GM23338 (cell line): ENCODE measurements at regions not wholly inside any gene's neighbourhood (a gene's known extent, or its start where the extent isn't known, plus 50 kb on each side); places are given as distances from the start of the nearest gene placed in this dataset.

Experiments
- ATAC-seq: fragments of 200-7000 bp; cut with Tn5 transposase; 3 replicates; pipeline ENCODE4 v1.9.1; 2020
- DNase-seq: peaks from one replicate; pipeline ENCODE4 v3.0.0-alpha.2; 2015; ENCODE audit warnings: low spot score
- H2AFZ ChIP-seq: fragments of 200-600 bp; sonication (generic); 2 replicates; pipeline ENCODE4 v1.8.0; 2016; ENCODE audit warnings: antibody characterized with exemption, mild to moderate bottlenecking, moderate library complexity
- H3F3A ChIP-seq: fragments of 200-600 bp; sonication (generic); replicated peaks from 2 replicates; pipeline ENCODE4 v1.8.0; 2017; ENCODE audit warnings: antibody characterized with exemption, mixed run types, low read depth
- H3K27ac ChIP-seq: fragments of 200-600 bp; sonication (generic); 2 replicates; pipeline ENCODE4 v1.6.1; 2016; ENCODE audit warnings: low read depth
- H3K27me3 ChIP-seq: fragments of 200-600 bp; sonication (generic); 2 replicates; pipeline ENCODE4 v1.8.0; 2016; ENCODE audit warnings: mild to moderate bottlenecking, mixed run types, moderate library complexity; ENCODE audit not compliant: insufficient read depth
- H3K36me3 ChIP-seq: fragments of 200-600 bp; sonication (generic); 2 replicates; pipeline ENCODE4 v1.8.0; 2016; ENCODE audit warnings: mild to moderate bottlenecking; ENCODE audit not compliant: insufficient read depth
- H3K4me1 ChIP-seq: fragments of 200-600 bp; sonication (generic); 2 replicates; pipeline ENCODE4 v1.8.0; 2016; ENCODE audit warnings: mild to moderate bottlenecking, moderate library complexity; ENCODE audit not compliant: insufficient read depth
- H3K4me2 ChIP-seq: fragments of 200-600 bp; sonication (generic); 2 replicates; pipeline ENCODE4 v1.7.1; 2017; ENCODE audit warnings: mixed run types
- H3K4me3 ChIP-seq: fragments of 200-600 bp; sonication (generic); 2 replicates; pipeline ENCODE4 v1.6.1; 2016; ENCODE audit warnings: mixed run types
- H3K79me2 ChIP-seq: fragments of 200-600 bp; sonication (generic); replicated peaks from 2 replicates; pipeline ENCODE4 v1.8.0; 2017; ENCODE audit warnings: mild to moderate bottlenecking; ENCODE audit not compliant: insufficient read depth
- H3K9me2 ChIP-seq: fragments of 200-600 bp; sonication (generic); 2 replicates; pipeline ENCODE4 v1.8.0; 2017; ENCODE audit not compliant: insufficient read depth
- H4K20me1 ChIP-seq: fragments of 200-600 bp; sonication (generic); replicated peaks from 2 replicates; pipeline ENCODE4 v1.8.0; 2017; ENCODE audit warnings: mild to moderate bottlenecking; ENCODE audit not compliant: insufficient read depth
- H3K27ac Mint-ChIP-seq: 2 replicates; pipeline ENCODE4 v1.8.0; 2020; ENCODE audit warnings: inconsistent platforms, mild to moderate bottlenecking, moderate library complexity, mixed read lengths
- H3K27me3 Mint-ChIP-seq: 3 replicates; pipeline ENCODE4 v1.8.0; 2022; ENCODE audit warnings: low read depth, mild to moderate bottlenecking, moderate library complexity, mixed read lengths, inconsistent platforms; ENCODE audit not compliant: insufficient read depth, poor library complexity
- H3K36me3 Mint-ChIP-seq: 3 replicates; pipeline ENCODE4 v1.8.0; 2021; ENCODE audit warnings: low read depth, mild to moderate bottlenecking, inconsistent platforms, moderate library complexity, mixed read lengths
- H3K4me1 Mint-ChIP-seq: 3 replicates; pipeline ENCODE4 v1.8.0; 2020; ENCODE audit warnings: mild to moderate bottlenecking, inconsistent platforms, mixed read lengths
- H3K4me3 Mint-ChIP-seq: 3 replicates; pipeline ENCODE4 v1.8.0; 2021; ENCODE audit warnings: moderate library complexity, mild to moderate bottlenecking, inconsistent platforms, mixed read lengths
- H3K9me3 Mint-ChIP-seq: 3 replicates; pipeline ENCODE4 v1.8.0; 2020; ENCODE audit warnings: moderate library complexity, mild to moderate bottlenecking, inconsistent platforms, mixed read lengths
- CREB1 ChIP-seq: fragments of 250-450 bp; sonication (Bioruptor Pico); IDR thresholded peaks from 2 replicates; pipeline ENCODE4 v1.5.0; 2020; ENCODE audit warnings: low read depth, mild to moderate bottlenecking, moderate library complexity
- EZH2phosphoT487 ChIP-seq: fragments of 200-600 bp; sonication (generic); IDR thresholded peaks from one replicate; pipeline ENCODE4 v1.8.1; 2018; ENCODE audit warnings: antibody characterized with exemption; ENCODE audit not compliant: unreplicated experiment
- NANOG ChIP-seq: IDR thresholded peaks from 2 replicates; pipeline ENCODE4 v1.6.1; 2016; ENCODE audit warnings: antibody characterized with exemption, borderline replicate concordance
- POLR2AphosphoS5 ChIP-seq: IDR thresholded peaks from 2 replicates; pipeline ENCODE4 v1.6.1; 2016; ENCODE audit warnings: antibody characterized with exemption, low read depth
- ZNF114 ChIP-seq: fragments of 250-450 bp; sonication (Bioruptor Pico); IDR thresholded peaks from 2 replicates; pipeline ENCODE4 v1.5.0; 2020; ENCODE audit warnings: mild to moderate bottlenecking, moderate library complexity
- ZNF331 ChIP-seq: fragments of 250-450 bp; sonication (Bioruptor Pico); IDR thresholded peaks from 2 replicates; pipeline ENCODE4 v1.5.0; 2020; ENCODE audit warnings: low read depth, mild to moderate bottlenecking, moderate library complexity
- ZNF462 ChIP-seq: fragments of 250-450 bp; sonication (Bioruptor Pico); IDR thresholded peaks from 2 replicates; pipeline ENCODE4 v1.5.0; 2020; ENCODE audit warnings: mild to moderate bottlenecking, moderate library complexity
- TF ChIP-seq, protein P1 (sequence below), 2 experiments: fragments of 200-600 bp in 1 of 2; sonication (generic) in 1 of 2; conservative IDR thresholded peaks; 2 replicates each; pipeline versions ENCODE4 v1.5.1 to v1.6.1; 2016 to 2017; ENCODE audit warnings: antibody characterized with exemption in 2 of 2, low read depth in 2 of 2, mild to moderate bottlenecking in 2 of 2, moderate library complexity in 1 of 2

DNA sequence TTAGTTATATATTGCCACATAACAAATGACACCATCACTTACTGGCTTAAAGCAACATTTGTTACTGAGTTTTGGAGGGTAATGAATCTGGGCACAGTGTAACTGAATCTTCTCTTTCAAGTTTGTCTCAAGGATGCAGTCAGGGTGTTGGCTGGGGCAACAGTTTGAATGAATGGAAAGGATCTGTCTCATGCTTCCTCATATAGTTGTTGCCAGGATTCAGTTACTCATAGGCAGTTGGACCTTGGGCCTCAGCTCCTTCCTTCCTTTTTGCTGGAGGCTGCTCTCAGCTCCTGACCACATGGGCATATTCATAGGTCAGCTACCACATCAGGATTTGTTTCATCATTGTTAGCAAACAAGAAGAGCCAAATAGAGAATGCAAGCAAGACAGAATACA lies 466.1 kb upstream of the MC4R start (continued):
- TF ChIP-seq ZNF462, result no peak

DNA sequence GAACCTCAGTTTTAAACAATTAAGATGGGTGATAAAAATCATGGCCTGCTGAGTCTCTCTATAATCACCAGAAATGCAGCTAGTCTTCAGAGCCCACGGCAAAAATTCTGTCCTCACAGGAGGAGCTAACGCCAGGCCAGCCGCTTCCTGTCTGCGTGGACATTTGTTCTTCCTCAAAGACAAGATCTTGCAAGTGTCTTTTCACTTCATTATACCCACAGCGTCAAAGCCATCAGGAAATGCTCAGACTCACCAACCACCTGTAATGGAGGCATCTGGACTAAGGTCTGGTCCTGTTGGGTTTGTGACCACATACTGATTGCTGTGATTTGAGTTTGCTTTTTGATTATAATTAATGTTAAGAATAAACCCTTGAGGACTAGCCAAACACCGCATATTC lies 473.8 kb upstream of the MC4R start:
- ATAC-seq, result no peak
- H3K36me3 ChIP-seq, result 0 out of 2 replicates have a peak, but pooled peaks cover 3% of the 10 kb centered on the region
- no peaks in the 10 kb centered on the region for H3K27me3 Mint-ChIP-seq
- H3K79me2 ChIP-seq, result no peaks in the 10 kb centered on the region
- peaks cover 16% of the 10 kb centered on the region for H3K4me1 Mint-ChIP-seq
- H3K9me2 ChIP-seq, result peaks cover 7% of the 10 kb centered on the region; the same call in 1 of the 2 replicates
- H3K4me3 Mint-ChIP-seq, result no peak overlapping the region
- H3F3A ChIP-seq, result no peaks in the 10 kb centered on the region
- no peak overlapping the region for H3K4me3 ChIP-seq
- peaks cover 3% of the 10 kb centered on the region; the same call in 1 of the 3 replicates for H3K9me3 Mint-ChIP-seq
- no peak for DNase-seq
- H3K27me3 ChIP-seq, result no peaks in the 10 kb centered on the region
- H3K4me1 ChIP-seq, result peaks cover 15% of the 10 kb centered on the region
- TF ChIP-seq ZNF462 (no peak), CREB1 (CRISPR knock-in tag) (no peak), POLR2AphosphoS5 (no peak), ZNF114 (CRISPR knock-in tag) (no peak), ZNF331 (CRISPR knock-in tag) (no peak), EZH2phosphoT487 (no peak), NANOG (no peak)
- TF ChIP-seq, protein P1, sequence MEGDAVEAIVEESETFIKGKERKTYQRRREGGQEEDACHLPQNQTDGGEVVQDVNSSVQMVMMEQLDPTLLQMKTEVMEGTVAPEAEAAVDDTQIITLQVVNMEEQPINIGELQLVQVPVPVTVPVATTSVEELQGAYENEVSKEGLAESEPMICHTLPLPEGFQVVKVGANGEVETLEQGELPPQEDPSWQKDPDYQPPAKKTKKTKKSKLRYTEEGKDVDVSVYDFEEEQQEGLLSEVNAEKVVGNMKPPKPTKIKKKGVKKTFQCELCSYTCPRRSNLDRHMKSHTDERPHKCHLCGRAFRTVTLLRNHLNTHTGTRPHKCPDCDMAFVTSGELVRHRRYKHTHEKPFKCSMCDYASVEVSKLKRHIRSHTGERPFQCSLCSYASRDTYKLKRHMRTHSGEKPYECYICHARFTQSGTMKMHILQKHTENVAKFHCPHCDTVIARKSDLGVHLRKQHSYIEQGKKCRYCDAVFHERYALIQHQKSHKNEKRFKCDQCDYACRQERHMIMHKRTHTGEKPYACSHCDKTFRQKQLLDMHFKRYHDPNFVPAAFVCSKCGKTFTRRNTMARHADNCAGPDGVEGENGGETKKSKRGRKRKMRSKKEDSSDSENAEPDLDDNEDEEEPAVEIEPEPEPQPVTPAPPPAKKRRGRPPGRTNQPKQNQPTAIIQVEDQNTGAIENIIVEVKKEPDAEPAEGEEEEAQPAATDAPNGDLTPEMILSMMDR (conservative IDR thresholded peaks at IDR 0.05; ENCODE audit: low read depth in 2 of 2), result no peak
- no peak overlapping the region for H2AFZ ChIP-seq
- no peak overlapping the region for H3K27ac Mint-ChIP-seq
- no peak overlapping the region for H3K4me2 ChIP-seq
- H3K27ac ChIP-seq, result no peak overlapping the region
- peaks cover 2% of the 10 kb centered on the region; the same call in 1 of the 3 replicates for H3K36me3 Mint-ChIP-seq
- no peaks in the 10 kb centered on the region for H4K20me1 ChIP-seq
